ENCODE measurements at regions not wholly inside any gene's neighbourhood (a gene's known extent, or its start where the extent isn't known, plus 50 kb on each side); places are given as distances from the start of the nearest gene placed in this dataset.
"Not testable (repeated sequence)": the region's sequence is repeated elsewhere in the genome, so short reads cannot be mapped to it uniquely, and the experiment has no call there.

DNA sequence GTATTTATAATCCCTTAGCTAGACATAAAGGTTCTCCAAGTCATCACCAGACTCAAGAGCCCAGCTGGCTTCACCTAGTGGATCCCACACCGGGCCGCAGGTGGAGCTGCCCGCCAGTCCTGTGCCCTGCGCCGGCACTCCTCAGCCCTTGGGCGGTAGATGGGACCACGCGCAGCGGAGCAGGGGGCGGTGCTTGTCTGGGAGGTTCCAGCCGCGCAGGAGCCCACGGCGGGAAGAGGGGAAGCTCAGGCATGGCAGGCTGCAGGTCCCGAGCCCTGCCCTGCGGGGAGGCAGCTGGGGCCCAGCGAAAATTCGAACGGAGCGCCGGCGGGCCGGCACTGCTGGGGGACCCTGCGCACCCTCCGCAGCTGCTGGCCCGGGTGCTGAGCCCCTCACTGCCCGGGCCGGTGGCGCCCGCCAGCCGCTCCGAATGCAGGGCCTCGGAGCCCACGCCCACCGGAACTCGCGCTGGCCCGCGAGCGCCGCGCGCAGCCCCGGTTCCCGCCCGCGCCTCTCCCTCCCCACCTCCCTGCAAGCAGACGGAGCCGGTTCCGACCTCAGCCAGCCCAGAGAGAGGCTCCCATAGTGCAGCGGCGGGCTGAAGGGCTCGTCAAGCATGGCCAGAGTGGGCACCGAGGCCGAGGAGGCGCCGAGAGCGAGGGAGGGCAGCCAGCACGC is 675.6 kb downstream of the REEP3 start:
- WGBS, 10 experiments, result 95 to 97% (median 96%) methylated on average over 4 to 17 of the region's 59 CpGs; no CpG with 5 or more reads in 6 of the 10 experiments
- H3K27ac ChIP-seq, result no peak overlapping the region
- in situ Hi-C loops (cut with MboI; ENCODE audit: low pct_unique_long_range_greater_than_20kb in 2 of 9, low sequenced_read_pairs in 9 of 9, unreplicated experiment in 9 of 9), result no loop called here
- H3K4me1 ChIP-seq (replicated peaks in 1 of 2), result peaks cover 0 to 3% of the 10 kb centered on the region in 2 donors
- no peak overlapping the region for H3K4me3 ChIP-seq
- ATAC-seq (replicated peaks in 6 of 8), result no peak

DNA sequence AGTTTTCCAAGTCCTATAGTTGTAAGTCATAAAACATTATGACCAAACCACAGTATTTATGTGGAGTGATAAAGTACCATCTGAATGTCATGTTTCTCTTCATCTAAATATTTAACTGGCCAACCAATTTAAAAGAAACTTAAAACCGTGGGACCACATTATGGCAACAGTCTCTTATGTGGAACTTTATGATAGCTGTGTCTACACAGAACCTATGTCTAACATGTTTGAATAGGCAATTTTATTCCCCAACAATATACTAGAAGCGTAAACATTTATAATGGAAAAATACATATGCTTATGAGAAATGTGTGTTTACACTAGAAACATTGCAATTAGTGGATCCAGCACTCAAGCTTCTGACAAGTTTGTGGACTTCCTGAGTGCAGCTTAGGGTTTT is 680.7 kb downstream of the REEP3 start:
- in situ Hi-C loops (cut with MboI; ENCODE audit: low pct_unique_long_range_greater_than_20kb in 2 of 9, low sequenced_read_pairs in 9 of 9, unreplicated experiment in 9 of 9), result no loop called here
- H3K4me1 ChIP-seq (replicated peaks in 1 of 2), result no peaks in the 10 kb centered on the region
- ATAC-seq (replicated peaks in 6 of 8), result no peak
- 10 to 95% (median 65%) methylated on average over 2 of the region's 2 CpGs; no CpG with 5 or more reads in 2 of the 10 experiments for WGBS, 10 experiments
- H3K4me3 ChIP-seq, result no peak overlapping the region
- H3K27ac ChIP-seq, result no peak overlapping the region

GRCh38 chr10:64204504-64204903 is 683.3 kb downstream of the REEP3 start:
- ATAC-seq (replicated peaks in 6 of 8); in situ Hi-C loops (cut with MboI; ENCODE audit: low pct_unique_long_range_greater_than_20kb in 2 of 9, low sequenced_read_pairs in 9 of 9, unreplicated experiment in 9 of 9); H3K4me1 ChIP-seq (replicated peaks in 1 of 2); H3K4me3 ChIP-seq; H3K27ac ChIP-seq: not testable (repeated sequence)
- 19 to 99% (median 80%) methylated on average over 2 to 6 of the region's 7 CpGs; no CpG with 5 or more reads in 2 of the 10 experiments for WGBS, 10 experiments

DNA sequence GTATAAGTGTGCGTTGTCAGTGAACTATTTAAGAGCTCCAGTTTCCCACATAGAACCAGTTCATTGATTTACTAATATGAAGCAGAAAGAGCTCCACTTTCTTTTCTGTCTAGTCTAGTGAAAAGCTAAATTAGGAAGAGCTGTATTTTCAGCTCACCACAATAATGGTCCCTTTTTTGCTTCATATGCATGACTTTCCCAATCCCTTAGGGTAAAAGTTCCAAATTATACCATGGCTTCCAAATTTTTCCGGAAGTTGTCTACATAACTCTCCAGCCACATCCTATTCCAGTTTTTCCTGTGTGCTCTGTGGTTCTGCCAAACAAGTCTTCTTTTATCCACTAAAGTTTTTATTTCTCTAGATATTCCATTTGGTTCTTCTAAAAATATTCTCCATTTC is 685.2 kb downstream of the REEP3 start:
- ATAC-seq (replicated peaks in 6 of 8), result no peak
- Histone ChIP-seq H3K27ac (no peak overlapping the region), H3K4me3 (no peak overlapping the region), H3K4me1 (replicated peaks in 1 of 2) (no peaks in the 10 kb centered on the region)
- 15 to 100% (median 78%) methylated on average over 1 to 2 of the region's 2 CpGs; no CpG with 5 or more reads in 1 of the 10 experiments for WGBS, 10 experiments
- in situ Hi-C loops (cut with MboI; ENCODE audit: low pct_unique_long_range_greater_than_20kb in 2 of 9, low sequenced_read_pairs in 9 of 9, unreplicated experiment in 9 of 9), result no loop called here

DNA sequence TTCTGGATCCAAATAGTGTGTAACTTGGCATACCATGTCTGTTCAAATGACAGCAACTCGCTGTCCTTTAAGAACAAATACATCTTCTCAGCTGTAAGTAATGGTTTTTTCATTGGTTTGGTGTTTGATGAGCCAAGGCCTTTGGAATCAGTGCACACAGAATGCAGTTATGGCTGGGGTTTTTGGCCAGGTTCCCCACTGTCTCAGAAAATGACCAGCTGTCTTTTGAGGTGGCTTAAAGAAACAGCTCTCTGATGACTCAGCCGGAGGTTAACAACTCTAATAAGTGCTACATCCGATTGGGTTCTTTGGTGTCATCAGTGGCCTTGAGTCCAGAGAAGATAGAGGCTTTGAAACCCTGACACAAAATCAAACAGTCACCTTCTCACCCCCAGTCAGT is 688.4 kb downstream of the REEP3 start:
- Histone ChIP-seq H3K4me3 (no peak overlapping the region), H3K4me1 (replicated peaks in 1 of 2) (no peaks in the 10 kb centered on the region), H3K27ac (no peak overlapping the region)
- peak in 1 of 8 experiments; percentile 26 for ATAC-seq (replicated peaks in 6 of 8)
- WGBS, 10 experiments, result 0 to 80% (median 29%) methylated on average over 1 to 3 of the region's 3 CpGs; no CpG with 5 or more reads in 1 of the 10 experiments
- in situ Hi-C loops (cut with MboI; ENCODE audit: low pct_unique_long_range_greater_than_20kb in 2 of 9, low sequenced_read_pairs in 9 of 9, unreplicated experiment in 9 of 9), result no loop called here

DNA sequence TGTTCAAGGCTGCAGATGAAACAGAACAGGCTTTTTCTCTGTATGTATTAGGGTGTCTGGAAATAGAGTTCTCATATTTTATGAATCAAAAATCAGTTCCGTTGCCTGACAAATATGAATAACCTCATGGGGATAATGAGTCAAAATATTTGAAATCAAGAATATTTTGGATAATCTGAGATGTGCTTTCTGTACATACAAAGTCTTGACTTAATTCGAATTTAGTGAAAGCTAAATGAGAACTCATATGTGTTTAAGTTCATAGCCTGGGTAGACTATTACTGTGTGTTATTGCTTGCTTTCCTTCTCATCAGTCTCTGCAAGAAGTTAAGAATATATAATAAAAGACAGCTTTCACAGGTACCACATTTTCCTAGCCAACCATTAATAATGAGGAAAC is 689.0 kb downstream of the REEP3 start:
- WGBS, 10 experiments, result 12 to 100% (median 50%) methylated on average over 1 to 2 of the region's 2 CpGs; no CpG with 5 or more reads in 1 of the 10 experiments
- no peak for ATAC-seq (replicated peaks in 6 of 8)
- H3K4me3 ChIP-seq, result no peak overlapping the region
- H3K4me1 ChIP-seq (replicated peaks in 1 of 2), result no peaks in the 10 kb centered on the region
- in situ Hi-C loops (cut with MboI; ENCODE audit: low pct_unique_long_range_greater_than_20kb in 2 of 9, low sequenced_read_pairs in 9 of 9, unreplicated experiment in 9 of 9), result no loop called here
- no peak overlapping the region for H3K27ac ChIP-seq

DNA sequence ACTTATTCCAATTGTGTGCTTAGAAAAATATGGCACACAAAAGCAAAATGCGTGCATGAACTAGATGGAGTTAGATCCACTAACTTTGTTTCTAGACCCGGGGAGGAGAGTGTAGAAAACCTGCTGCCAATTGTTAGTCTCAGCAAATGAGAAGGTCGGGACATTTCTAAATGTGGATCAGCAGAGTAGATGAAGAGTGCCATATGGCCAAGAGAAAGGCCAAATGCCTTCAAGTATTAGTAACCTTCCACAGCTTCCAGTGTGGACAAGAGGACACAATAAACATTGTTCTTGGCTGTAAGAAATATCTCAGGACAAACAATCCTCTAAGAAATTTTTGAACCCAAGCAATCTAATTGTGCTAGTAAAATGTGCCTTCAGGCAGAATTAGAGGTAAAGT is 690.3 kb downstream of the REEP3 start:
- ATAC-seq (replicated peaks in 6 of 8), result no peak
- H3K4me1 ChIP-seq (replicated peaks in 1 of 2), result no peaks in the 10 kb centered on the region
- H3K27ac ChIP-seq, result no peak overlapping the region
- 0 to 100% (median 80%) methylated on average over 1 to 3 of the region's 3 CpGs; no CpG with 5 or more reads in 1 of the 10 experiments for WGBS, 10 experiments
- H3K4me3 ChIP-seq, result no peak overlapping the region
- in situ Hi-C loops (cut with MboI; ENCODE audit: low pct_unique_long_range_greater_than_20kb in 2 of 9, low sequenced_read_pairs in 9 of 9, unreplicated experiment in 9 of 9), result no loop called here

DNA sequence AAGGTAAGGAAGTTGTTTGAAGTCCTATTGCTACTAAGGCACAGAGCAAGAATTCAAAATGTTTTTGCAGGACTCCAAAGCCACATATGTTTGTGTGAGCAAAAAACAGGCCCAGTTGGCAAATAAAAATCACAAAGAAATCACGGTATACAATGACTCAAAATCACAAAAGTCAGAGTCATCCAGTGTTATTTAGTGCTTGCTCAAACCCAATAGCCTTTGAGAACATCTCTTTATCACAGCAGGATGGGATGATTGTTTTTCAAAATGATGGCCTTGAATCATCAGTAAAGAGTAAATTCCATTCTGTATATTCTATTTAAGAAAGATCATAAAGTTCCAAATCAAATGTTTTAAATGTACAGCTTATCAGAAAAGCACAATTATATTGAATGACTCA is 693.9 kb downstream of the REEP3 start:
- in situ Hi-C loops (cut with MboI; ENCODE audit: low pct_unique_long_range_greater_than_20kb in 2 of 9, low sequenced_read_pairs in 9 of 9, unreplicated experiment in 9 of 9), result no loop called here
- no peak for ATAC-seq (replicated peaks in 6 of 8)
- WGBS, 10 experiments, result 0 to 86% (median 33%) methylated on average over 1 of the region's 1 CpG; no CpG with 5 or more reads in 3 of the 10 experiments
- Histone ChIP-seq H3K4me1 (replicated peaks in 1 of 2) (no peaks in the 10 kb centered on the region), H3K4me3 (no peak overlapping the region), H3K27ac (no peak overlapping the region)

GRCh38 chr10:64219271-64220025 is 698.2 kb downstream of the REEP3 start:
- Histone ChIP-seq H3K4me1 (replicated peaks in 1 of 2) (no peaks in the 10 kb centered on the region), H3K27ac (no peak overlapping the region), H3K4me3 (no peak overlapping the region)
- 0 to 100% (median 70%) methylated on average over 1 to 6 of the region's 6 CpGs for WGBS, 10 experiments
- in situ Hi-C loops (cut with MboI; ENCODE audit: low pct_unique_long_range_greater_than_20kb in 2 of 9, low sequenced_read_pairs in 9 of 9, unreplicated experiment in 9 of 9), result no loop called here
- ATAC-seq (replicated peaks in 6 of 8), result no peak

- in situ Hi-C loops (cut with MboI; ENCODE audit: low pct_unique_long_range_greater_than_20kb in 2 of 9, low sequenced_read_pairs in 9 of 9, unreplicated experiment in 9 of 9), result no loop called here
- H3K4me3 ChIP-seq, result no peak overlapping the region
- H3K27ac ChIP-seq, result no peak overlapping the region
- no peak for ATAC-seq (replicated peaks in 6 of 8)
- no peaks in the 10 kb centered on the region for H3K4me1 ChIP-seq (replicated peaks in 1 of 2)
These were observed 713.3 kb downstream of the REEP3 start for GRCh38 chr10:64234489-64234888.

- no peak overlapping the region for H3K4me3 ChIP-seq
- no peak for ATAC-seq (replicated peaks in 6 of 8)
- WGBS, 10 experiments, result 0 to 100% (median 83%) methylated on average over 1 of the region's 1 CpG; no CpG with 5 or more reads in 1 of the 10 experiments
- in situ Hi-C loops (cut with MboI; ENCODE audit: low pct_unique_long_range_greater_than_20kb in 2 of 9, low sequenced_read_pairs in 9 of 9, unreplicated experiment in 9 of 9), result no loop called here
- H3K4me1 ChIP-seq (replicated peaks in 1 of 2), result no peaks in the 10 kb centered on the region
- H3K27ac ChIP-seq, result no peak overlapping the region
These were observed 736.5 kb downstream of the REEP3 start for GRCh38 chr10:64257704-64258103.

DNA sequence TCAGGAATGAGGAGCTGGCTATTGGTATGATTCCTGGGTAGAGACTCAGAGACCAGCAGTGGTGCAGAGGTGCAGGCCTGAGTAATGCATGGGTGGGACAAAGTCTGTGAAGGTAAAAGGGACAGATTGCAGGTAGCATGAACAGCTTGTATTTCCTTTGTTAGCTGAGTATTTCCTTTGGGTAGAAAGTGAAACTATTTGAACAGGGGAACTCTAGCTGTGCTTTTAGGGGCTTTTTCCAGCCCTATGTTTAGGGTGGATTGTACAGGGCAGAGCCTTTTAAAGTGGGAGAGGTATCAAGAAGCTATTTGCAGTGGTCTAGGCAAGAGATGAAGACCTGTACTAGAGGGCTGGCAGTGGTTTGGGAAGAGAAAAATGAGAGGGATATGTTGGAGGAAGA is 739.9 kb downstream of the REEP3 start:
- ATAC-seq (replicated peaks in 6 of 8), result no peak
- no peaks in the 10 kb centered on the region for H3K4me1 ChIP-seq (replicated peaks in 1 of 2)
- H3K4me3 ChIP-seq, result no peak overlapping the region
- H3K27ac ChIP-seq, result no peak overlapping the region
- in situ Hi-C loops (cut with MboI; ENCODE audit: low pct_unique_long_range_greater_than_20kb in 2 of 9, low sequenced_read_pairs in 9 of 9, unreplicated experiment in 9 of 9), result no loop called here

DNA sequence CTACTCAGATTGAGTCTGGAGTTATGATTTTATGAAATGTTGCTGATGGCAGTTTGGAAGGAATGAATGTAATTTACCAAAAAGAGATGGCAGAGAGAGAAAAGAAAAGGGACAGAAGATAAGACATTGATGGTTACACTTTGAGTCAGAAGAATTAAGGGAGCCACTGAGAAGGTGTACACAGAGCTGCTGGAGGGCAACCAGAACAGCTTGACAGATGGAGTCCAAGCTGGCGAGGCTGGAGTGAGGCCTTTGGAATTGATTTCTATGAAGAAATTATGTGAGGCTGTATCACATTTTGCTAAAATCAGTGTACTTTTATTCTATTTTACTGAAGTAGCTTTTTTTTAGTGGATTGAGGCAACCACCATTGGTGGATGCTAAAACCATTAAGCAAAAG is 740.5 kb downstream of the REEP3 start:
- in situ Hi-C loops (cut with MboI; ENCODE audit: low pct_unique_long_range_greater_than_20kb in 2 of 9, low sequenced_read_pairs in 9 of 9, unreplicated experiment in 9 of 9), result no loop called here
- no peak overlapping the region for H3K4me3 ChIP-seq
- ATAC-seq (replicated peaks in 6 of 8), result no peak

GRCh38 chr10:64265961-64266360 is 744.8 kb downstream of the REEP3 start:
- H3K4me3 ChIP-seq, result no peak overlapping the region
- no peaks in the 10 kb centered on the region for H3K4me1 ChIP-seq (replicated peaks in 1 of 2)
- in situ Hi-C loops (cut with MboI; ENCODE audit: low pct_unique_long_range_greater_than_20kb in 2 of 9, low sequenced_read_pairs in 9 of 9, unreplicated experiment in 9 of 9), result no loop called here
- no peak overlapping the region for H3K27ac ChIP-seq
- 40 to 100% (median 73%) methylated on average over 1 of the region's 1 CpG; no CpG with 5 or more reads in 4 of the 10 experiments for WGBS, 10 experiments
- ATAC-seq (replicated peaks in 6 of 8), result no peak

More for the DNA sequence above, 740.5 kb downstream of the REEP3 start:
- no peaks in the 10 kb centered on the region for H3K4me1 ChIP-seq (replicated peaks in 1 of 2)
- WGBS, 10 experiments, result 14 to 100% (median 92%) methylated on average over 1 of the region's 1 CpG; no CpG with 5 or more reads in 3 of the 10 experiments
- H3K27ac ChIP-seq, result no peak overlapping the region

All from motor neuron (in vitro differentiated cells).